ENCODE measurements at regions not wholly inside any gene's neighbourhood (a gene's known extent, or its start where the extent isn't known, plus 50 kb on each side); places are given as distances from the start of the nearest gene placed in this dataset.

GRCh38 chr5:60463179-60463868 lies 236.6 kb downstream of the DEPDC1B start (continued):
- TF ChIP-seq PHF5A (CRISPR knock-in tag; IDR thresholded peaks at IDR 0.05; ENCODE audit: low read depth, unreplicated experiment) (no peak), ZNF770 (CRISPR knock-in tag; IDR thresholded peaks at IDR 0.05) (peak; percentile 47; the same call in 1 of the 2 replicates), ZMYM4 (CRISPR knock-in tag; IDR thresholded peaks at IDR 0.05) (peak; percentile 89), ZSCAN21 (CRISPR knock-in tag; IDR thresholded peaks at IDR 0.05; ENCODE audit: borderline replicate concordance) (0 out of 2 replicates have a peak, but pooled peaks have one; percentile 18), ZNF331 (CRISPR knock-in tag; IDR thresholded peaks at IDR 0.05) (peak; percentile 44), FOSL1 (CRISPR knock-in tag; IDR thresholded peaks at IDR 0.05; ENCODE audit: borderline replicate concordance) (no peak), PPARG (CRISPR knock-in tag; conservative IDR thresholded peaks at IDR 0.05) (no peak; the same call in 1 of the 2 replicates), NR2F2 (IDR thresholded peaks at IDR 0.05; ENCODE audit: borderline replicate concordance, low read depth) (no peak), PRPF4 (IDR thresholded peaks at IDR 0.05; ENCODE audit: low read depth, low read length, poor library complexity, severe bottlenecking) (no peak), CEBPB (IDR thresholded peaks at IDR 0.05; ENCODE audit: borderline replicate concordance, low read depth, low read length) (peak; percentile 96), ZNF678 (CRISPR knock-in tag; IDR thresholded peaks at IDR 0.05) (no peak)
- TF ChIP-seq, protein P1, sequence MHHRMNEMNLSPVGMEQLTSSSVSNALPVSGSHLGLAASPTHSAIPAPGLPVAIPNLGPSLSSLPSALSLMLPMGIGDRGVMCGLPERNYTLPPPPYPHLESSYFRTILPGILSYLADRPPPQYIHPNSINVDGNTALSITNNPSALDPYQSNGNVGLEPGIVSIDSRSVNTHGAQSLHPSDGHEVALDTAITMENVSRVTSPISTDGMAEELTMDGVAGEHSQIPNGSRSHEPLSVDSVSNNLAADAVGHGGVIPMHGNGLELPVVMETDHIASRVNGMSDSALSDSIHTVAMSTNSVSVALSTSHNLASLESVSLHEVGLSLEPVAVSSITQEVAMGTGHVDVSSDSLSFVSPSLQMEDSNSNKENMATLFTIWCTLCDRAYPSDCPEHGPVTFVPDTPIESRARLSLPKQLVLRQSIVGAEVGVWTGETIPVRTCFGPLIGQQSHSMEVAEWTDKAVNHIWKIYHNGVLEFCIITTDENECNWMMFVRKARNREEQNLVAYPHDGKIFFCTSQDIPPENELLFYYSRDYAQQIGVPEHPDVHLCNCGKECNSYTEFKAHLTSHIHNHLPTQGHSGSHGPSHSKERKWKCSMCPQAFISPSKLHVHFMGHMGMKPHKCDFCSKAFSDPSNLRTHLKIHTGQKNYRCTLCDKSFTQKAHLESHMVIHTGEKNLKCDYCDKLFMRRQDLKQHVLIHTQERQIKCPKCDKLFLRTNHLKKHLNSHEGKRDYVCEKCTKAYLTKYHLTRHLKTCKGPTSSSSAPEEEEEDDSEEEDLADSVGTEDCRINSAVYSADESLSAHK (CRISPR knock-in tag; IDR thresholded peaks at IDR 0.05; ENCODE audit: borderline replicate concordance) = no peak
- TF ChIP-seq, protein P2, sequence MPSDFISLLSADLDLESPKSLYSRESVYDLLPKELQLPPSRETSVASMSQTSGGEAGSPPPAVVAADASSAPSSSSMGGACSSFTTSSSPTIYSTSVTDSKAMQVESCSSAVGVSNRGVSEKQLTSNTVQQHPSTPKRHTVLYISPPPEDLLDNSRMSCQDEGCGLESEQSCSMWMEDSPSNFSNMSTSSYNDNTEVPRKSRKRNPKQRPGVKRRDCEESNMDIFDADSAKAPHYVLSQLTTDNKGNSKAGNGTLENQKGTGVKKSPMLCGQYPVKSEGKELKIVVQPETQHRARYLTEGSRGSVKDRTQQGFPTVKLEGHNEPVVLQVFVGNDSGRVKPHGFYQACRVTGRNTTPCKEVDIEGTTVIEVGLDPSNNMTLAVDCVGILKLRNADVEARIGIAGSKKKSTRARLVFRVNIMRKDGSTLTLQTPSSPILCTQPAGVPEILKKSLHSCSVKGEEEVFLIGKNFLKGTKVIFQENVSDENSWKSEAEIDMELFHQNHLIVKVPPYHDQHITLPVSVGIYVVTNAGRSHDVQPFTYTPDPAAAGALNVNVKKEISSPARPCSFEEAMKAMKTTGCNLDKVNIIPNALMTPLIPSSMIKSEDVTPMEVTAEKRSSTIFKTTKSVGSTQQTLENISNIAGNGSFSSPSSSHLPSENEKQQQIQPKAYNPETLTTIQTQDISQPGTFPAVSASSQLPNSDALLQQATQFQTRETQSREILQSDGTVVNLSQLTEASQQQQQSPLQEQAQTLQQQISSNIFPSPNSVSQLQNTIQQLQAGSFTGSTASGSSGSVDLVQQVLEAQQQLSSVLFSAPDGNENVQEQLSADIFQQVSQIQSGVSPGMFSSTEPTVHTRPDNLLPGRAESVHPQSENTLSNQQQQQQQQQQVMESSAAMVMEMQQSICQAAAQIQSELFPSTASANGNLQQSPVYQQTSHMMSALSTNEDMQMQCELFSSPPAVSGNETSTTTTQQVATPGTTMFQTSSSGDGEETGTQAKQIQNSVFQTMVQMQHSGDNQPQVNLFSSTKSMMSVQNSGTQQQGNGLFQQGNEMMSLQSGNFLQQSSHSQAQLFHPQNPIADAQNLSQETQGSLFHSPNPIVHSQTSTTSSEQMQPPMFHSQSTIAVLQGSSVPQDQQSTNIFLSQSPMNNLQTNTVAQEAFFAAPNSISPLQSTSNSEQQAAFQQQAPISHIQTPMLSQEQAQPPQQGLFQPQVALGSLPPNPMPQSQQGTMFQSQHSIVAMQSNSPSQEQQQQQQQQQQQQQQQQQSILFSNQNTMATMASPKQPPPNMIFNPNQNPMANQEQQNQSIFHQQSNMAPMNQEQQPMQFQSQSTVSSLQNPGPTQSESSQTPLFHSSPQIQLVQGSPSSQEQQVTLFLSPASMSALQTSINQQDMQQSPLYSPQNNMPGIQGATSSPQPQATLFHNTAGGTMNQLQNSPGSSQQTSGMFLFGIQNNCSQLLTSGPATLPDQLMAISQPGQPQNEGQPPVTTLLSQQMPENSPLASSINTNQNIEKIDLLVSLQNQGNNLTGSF (CRISPR knock-in tag; IDR thresholded peaks at IDR 0.05) = no peak
- TF ChIP-seq, protein P3, sequence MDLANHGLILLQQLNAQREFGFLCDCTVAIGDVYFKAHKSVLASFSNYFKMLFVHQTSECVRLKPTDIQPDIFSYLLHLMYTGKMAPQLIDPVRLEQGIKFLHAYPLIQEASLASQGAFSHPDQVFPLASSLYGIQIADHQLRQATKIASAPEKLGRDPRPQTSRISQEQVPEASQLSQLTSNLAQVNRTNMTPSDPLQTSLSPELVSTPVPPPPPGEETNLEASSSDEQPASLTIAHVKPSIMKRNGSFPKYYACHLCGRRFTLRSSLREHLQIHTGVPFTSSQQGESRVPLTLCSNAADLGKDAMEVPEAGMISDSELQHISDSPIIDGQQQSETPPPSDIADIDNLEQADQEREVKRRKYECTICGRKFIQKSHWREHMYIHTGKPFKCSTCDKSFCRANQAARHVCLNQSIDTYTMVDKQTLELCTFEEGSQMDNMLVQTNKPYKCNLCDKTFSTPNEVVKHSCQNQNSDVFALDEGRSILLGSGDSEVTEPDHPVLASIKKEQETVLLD (CRISPR knock-in tag; IDR thresholded peaks at IDR 0.05; ENCODE audit: low read depth) = no peak
- TF ChIP-seq, protein P4, sequence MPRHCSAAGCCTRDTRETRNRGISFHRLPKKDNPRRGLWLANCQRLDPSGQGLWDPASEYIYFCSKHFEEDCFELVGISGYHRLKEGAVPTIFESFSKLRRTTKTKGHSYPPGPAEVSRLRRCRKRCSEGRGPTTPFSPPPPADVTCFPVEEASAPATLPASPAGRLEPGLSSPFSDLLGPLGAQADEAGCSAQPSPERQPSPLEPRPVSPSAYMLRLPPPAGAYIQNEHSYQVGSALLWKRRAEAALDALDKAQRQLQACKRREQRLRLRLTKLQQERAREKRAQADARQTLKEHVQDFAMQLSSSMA (CRISPR knock-in tag; IDR thresholded peaks at IDR 0.05) = no peak
